ENCODE measurements at regions not wholly inside any gene's neighbourhood (a gene's known extent, or its start where the extent isn't known, plus 50 kb on each side); places are given as distances from the start of the nearest gene placed in this dataset.

- no peak overlapping the region for H3K27ac Mint-ChIP-seq
- Histone ChIP-seq H3K4me3 (ENCODE audit: low read depth, low read length) (no peak overlapping the region), H3K9me3 (ENCODE audit: control insufficient read depth in 2 of 2, low read length in 2 of 2) (no peaks in the 10 kb centered on the region), H3K36me3 (ENCODE audit: control insufficient read depth, insufficient read depth, low read length) (no peaks in the 10 kb centered on the region), H3K4me1 (ENCODE audit: control insufficient read depth, insufficient read depth, low read length, poor library complexity, severe bottlenecking) (no peaks in the 10 kb centered on the region), H3K27ac (ENCODE audit: insufficient read depth, low read length, poor library complexity, severe bottlenecking) (no peak overlapping the region), H3K27me3 (ENCODE audit: control insufficient read depth, insufficient read depth, low read length) (no peaks in the 10 kb centered on the region)
- H3K36me3 Mint-ChIP-seq: no peaks in the 10 kb centered on the region
- no peak for DNase-seq
- no peak overlapping the region for H3K4me3 Mint-ChIP-seq
- H3K9me3 Mint-ChIP-seq: peaks cover 0 to 7% (median 2%) of the 10 kb centered on the region in 7 donors
- no peaks in the 10 kb centered on the region for H3K27me3 Mint-ChIP-seq
- no peaks in the 10 kb centered on the region for H3K4me1 Mint-ChIP-seq
- ATAC-seq (ENCODE audit: low read depth in 2 of 2): no peak
These were observed 396.4 kb downstream of the CDK5RAP2 start for GRCh38 chr9:120183615-120184014.

GRCh38 chr9:120182011-120182410 lies 398.0 kb downstream of the CDK5RAP2 start:
- Histone ChIP-seq H3K4me3 (ENCODE audit: low read depth, low read length) (no peak overlapping the region), H3K36me3 (ENCODE audit: control insufficient read depth, insufficient read depth, low read length) (no peaks in the 10 kb centered on the region), H3K4me1 (ENCODE audit: control insufficient read depth, insufficient read depth, low read length, poor library complexity, severe bottlenecking) (no peaks in the 10 kb centered on the region), H3K9me3 (ENCODE audit: control insufficient read depth in 2 of 2, low read length in 2 of 2) (no peaks in the 10 kb centered on the region), H3K27ac (ENCODE audit: insufficient read depth, low read length, poor library complexity, severe bottlenecking) (no peak overlapping the region), H3K27me3 (ENCODE audit: control insufficient read depth, insufficient read depth, low read length) (no peaks in the 10 kb centered on the region)
- DNase-seq: no peak
- H3K36me3 Mint-ChIP-seq: no peaks in the 10 kb centered on the region
- no peak for ATAC-seq (ENCODE audit: low read depth in 2 of 2)
- no peaks in the 10 kb centered on the region for H3K4me1 Mint-ChIP-seq
- peaks cover 0 to 9% (median under 1%) of the 10 kb centered on the region in 7 donors for H3K9me3 Mint-ChIP-seq
- H3K27me3 Mint-ChIP-seq: no peaks in the 10 kb centered on the region
- H3K27ac Mint-ChIP-seq: no peak overlapping the region
- no peak overlapping the region for H3K4me3 Mint-ChIP-seq

GRCh38 chr9:120177121-120177520 lies 402.8 kb downstream of the CDK5RAP2 start:
- Mint-ChIP-seq H3K36me3 (no peaks in the 10 kb centered on the region), H3K4me1 (no peaks in the 10 kb centered on the region), H3K27me3 (no peaks in the 10 kb centered on the region), H3K9me3 (peaks cover 0 to 6% (median 2%) of the 10 kb centered on the region in 7 donors), H3K4me3 (no peak overlapping the region), H3K27ac (no peak overlapping the region)
- Histone ChIP-seq H3K27ac (ENCODE audit: insufficient read depth, low read length, poor library complexity, severe bottlenecking) (no peak overlapping the region), H3K4me1 (ENCODE audit: control insufficient read depth, insufficient read depth, low read length, poor library complexity, severe bottlenecking) (no peaks in the 10 kb centered on the region), H3K9me3 (ENCODE audit: control insufficient read depth in 2 of 2, low read length in 2 of 2) (no peaks in the 10 kb centered on the region), H3K4me3 (ENCODE audit: low read depth, low read length) (no peak overlapping the region), H3K36me3 (ENCODE audit: control insufficient read depth, insufficient read depth, low read length) (no peaks in the 10 kb centered on the region), H3K27me3 (ENCODE audit: control insufficient read depth, insufficient read depth, low read length) (no peaks in the 10 kb centered on the region)
- DNase-seq: no peak
- no peak for ATAC-seq (ENCODE audit: low read depth in 2 of 2)

- H3K27ac ChIP-seq (ENCODE audit: insufficient read depth, low read length, poor library complexity, severe bottlenecking): no peak overlapping the region
- no peaks in the 10 kb centered on the region for H3K36me3 ChIP-seq (ENCODE audit: control insufficient read depth, insufficient read depth, low read length)
- no peaks in the 10 kb centered on the region for H3K4me1 Mint-ChIP-seq
- no peaks in the 10 kb centered on the region for H3K27me3 Mint-ChIP-seq
- ATAC-seq (ENCODE audit: low read depth in 2 of 2) (no peak), DNase-seq (no peak)
- H3K27ac Mint-ChIP-seq: no peak overlapping the region
- H3K4me1 ChIP-seq (ENCODE audit: control insufficient read depth, insufficient read depth, low read length, poor library complexity, severe bottlenecking): no peaks in the 10 kb centered on the region
- no peak overlapping the region for H3K4me3 ChIP-seq (ENCODE audit: low read depth, low read length)
- peaks cover 0 to 8% (median 2%) of the 10 kb centered on the region in 7 donors for H3K9me3 Mint-ChIP-seq
- H3K36me3 Mint-ChIP-seq: no peaks in the 10 kb centered on the region
- H3K27me3 ChIP-seq (ENCODE audit: control insufficient read depth, insufficient read depth, low read length): no peaks in the 10 kb centered on the region
- no peaks in the 10 kb centered on the region for H3K9me3 ChIP-seq (ENCODE audit: control insufficient read depth in 2 of 2, low read length in 2 of 2)
- no peak overlapping the region for H3K4me3 Mint-ChIP-seq
These were observed 404.9 kb downstream of the CDK5RAP2 start for GRCh38 chr9:120175031-120175430.

DNA sequence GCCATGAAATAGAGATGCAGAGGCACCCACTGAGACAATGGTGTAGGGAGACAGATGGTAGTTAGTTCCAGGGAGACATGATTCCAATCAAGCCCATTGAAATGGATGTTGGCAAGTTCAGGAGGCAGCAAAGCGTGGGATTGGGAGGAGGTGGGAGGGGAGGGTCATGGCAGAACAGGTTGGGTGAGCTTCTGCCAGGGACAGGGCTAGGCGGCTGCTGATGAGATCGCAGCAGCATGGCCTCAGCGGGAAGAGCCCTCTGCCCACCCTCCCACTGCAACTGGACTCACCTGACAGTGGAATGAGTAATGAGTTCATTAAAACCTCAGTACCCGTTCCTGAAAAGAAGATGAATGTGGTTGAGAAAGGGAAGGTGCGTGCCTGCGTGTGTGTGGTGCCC lies 418.2 kb downstream of the CDK5RAP2 start:
- Mint-ChIP-seq H3K27ac (no peak overlapping the region), H3K4me3 (no peak overlapping the region), H3K4me1 (no peaks in the 10 kb centered on the region), H3K27me3 (no peaks in the 10 kb centered on the region), H3K36me3 (peaks cover 3% of the 10 kb centered on the region), H3K9me3 (peaks cover 0 to 7% (median 2%) of the 10 kb centered on the region in 7 donors)
- Histone ChIP-seq H3K27ac (ENCODE audit: insufficient read depth, low read length, poor library complexity, severe bottlenecking) (no peak overlapping the region), H3K9me3 (ENCODE audit: control insufficient read depth in 2 of 2, low read length in 2 of 2) (no peaks in the 10 kb centered on the region), H3K4me1 (ENCODE audit: control insufficient read depth, insufficient read depth, low read length, poor library complexity, severe bottlenecking) (no peaks in the 10 kb centered on the region), H3K27me3 (ENCODE audit: control insufficient read depth, insufficient read depth, low read length) (no peaks in the 10 kb centered on the region), H3K36me3 (ENCODE audit: control insufficient read depth, insufficient read depth, low read length) (no peaks in the 10 kb centered on the region), H3K4me3 (ENCODE audit: low read depth, low read length) (no peak overlapping the region)
- no peak for DNase-seq
- no peak for ATAC-seq (ENCODE audit: low read depth in 2 of 2)

DNA sequence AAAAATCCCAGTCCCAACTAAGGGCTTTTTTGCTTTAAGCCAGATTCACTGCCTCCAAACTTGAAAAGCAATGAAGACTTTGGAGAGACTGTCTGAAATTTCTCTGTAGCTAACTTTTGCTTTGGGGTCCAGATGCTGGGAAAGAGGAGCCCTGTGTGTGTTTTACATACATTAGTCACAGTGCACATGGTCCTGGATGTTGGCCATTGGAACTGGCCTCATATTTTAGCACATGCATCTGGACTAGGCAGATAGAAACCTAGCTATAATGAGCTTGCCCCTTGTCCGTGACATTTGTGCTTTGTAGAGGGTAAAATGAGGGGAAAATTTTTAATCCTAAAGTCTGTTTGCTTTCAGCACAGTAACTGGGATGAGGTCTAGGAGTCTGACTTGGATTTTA lies 421.7 kb downstream of the CDK5RAP2 start:
- H3K27me3 Mint-ChIP-seq: no peaks in the 10 kb centered on the region
- peaks cover 3% of the 10 kb centered on the region for H3K36me3 Mint-ChIP-seq
- no peak overlapping the region for H3K4me3 ChIP-seq (ENCODE audit: low read depth, low read length)
- H3K4me1 Mint-ChIP-seq: no peaks in the 10 kb centered on the region
- no peak overlapping the region for H3K27ac ChIP-seq (ENCODE audit: insufficient read depth, low read length, poor library complexity, severe bottlenecking)
- peaks cover 0 to 9% (median 5%) of the 10 kb centered on the region in 7 donors for H3K9me3 Mint-ChIP-seq
- H3K27me3 ChIP-seq (ENCODE audit: control insufficient read depth, insufficient read depth, low read length): no peaks in the 10 kb centered on the region
- ATAC-seq (ENCODE audit: low read depth in 2 of 2): no peak
- H3K4me1 ChIP-seq (ENCODE audit: control insufficient read depth, insufficient read depth, low read length, poor library complexity, severe bottlenecking): no peaks in the 10 kb centered on the region
- H3K27ac Mint-ChIP-seq: no peak overlapping the region
- H3K4me3 Mint-ChIP-seq: no peak overlapping the region
- H3K36me3 ChIP-seq (ENCODE audit: control insufficient read depth, insufficient read depth, low read length): no peaks in the 10 kb centered on the region
- H3K9me3 ChIP-seq (ENCODE audit: control insufficient read depth in 2 of 2, low read length in 2 of 2): no peaks in the 10 kb centered on the region
- DNase-seq: no peak

GRCh38 chr9:120156376-120156775 lies 423.6 kb downstream of the CDK5RAP2 start:
- peaks cover 0 to 9% (median 5%) of the 10 kb centered on the region in 7 donors for H3K9me3 Mint-ChIP-seq

GRCh38 chr9:120153258-120153657 lies 426.7 kb downstream of the CDK5RAP2 start:
- Histone ChIP-seq H3K9me3 (ENCODE audit: control insufficient read depth in 2 of 2, low read length in 2 of 2) (no peaks in the 10 kb centered on the region), H3K27ac (ENCODE audit: insufficient read depth, low read length, poor library complexity, severe bottlenecking) (no peak overlapping the region), H3K27me3 (ENCODE audit: control insufficient read depth, insufficient read depth, low read length) (no peaks in the 10 kb centered on the region), H3K4me3 (ENCODE audit: low read depth, low read length) (no peak overlapping the region), H3K4me1 (ENCODE audit: control insufficient read depth, insufficient read depth, low read length, poor library complexity, severe bottlenecking) (no peaks in the 10 kb centered on the region), H3K36me3 (ENCODE audit: control insufficient read depth, insufficient read depth, low read length) (no peaks in the 10 kb centered on the region)
- no peaks in the 10 kb centered on the region for H3K36me3 Mint-ChIP-seq
- H3K9me3 Mint-ChIP-seq: peaks cover 0 to 4% (median 0%) of the 10 kb centered on the region in 7 donors
- H3K4me3 Mint-ChIP-seq: no peak overlapping the region
- DNase-seq: no peak
- H3K4me1 Mint-ChIP-seq: no peaks in the 10 kb centered on the region
- H3K27ac Mint-ChIP-seq: no peak overlapping the region
- no peak for ATAC-seq (ENCODE audit: low read depth in 2 of 2)
- no peaks in the 10 kb centered on the region for H3K27me3 Mint-ChIP-seq

More at GRCh38 chr9:120156376-120156775, 423.6 kb downstream of the CDK5RAP2 start:
- H3K27ac ChIP-seq (ENCODE audit: insufficient read depth, low read length, poor library complexity, severe bottlenecking): no peak overlapping the region
- DNase-seq: no peak
- no peak for ATAC-seq (ENCODE audit: low read depth in 2 of 2)
- Mint-ChIP-seq H3K4me3 (no peak overlapping the region), H3K36me3 (peaks cover 3% of the 10 kb centered on the region), H3K27me3 (no peaks in the 10 kb centered on the region), H3K4me1 (no peaks in the 10 kb centered on the region), H3K27ac (no peak overlapping the region)
- no peaks in the 10 kb centered on the region for H3K9me3 ChIP-seq (ENCODE audit: control insufficient read depth in 2 of 2, low read length in 2 of 2)
- H3K36me3 ChIP-seq (ENCODE audit: control insufficient read depth, insufficient read depth, low read length): no peaks in the 10 kb centered on the region
- H3K27me3 ChIP-seq (ENCODE audit: control insufficient read depth, insufficient read depth, low read length): no peaks in the 10 kb centered on the region
- no peak overlapping the region for H3K4me3 ChIP-seq (ENCODE audit: low read depth, low read length)
- H3K4me1 ChIP-seq (ENCODE audit: control insufficient read depth, insufficient read depth, low read length, poor library complexity, severe bottlenecking): no peaks in the 10 kb centered on the region
